ENCODE measurements at regions not wholly inside any gene's neighbourhood (a gene's known extent, or its start where the extent isn't known, plus 50 kb on each side); places are given as distances from the start of the nearest gene placed in this dataset.

- TF ChIP-seq CTCF (optimal IDR thresholded peaks at IDR 0.05 in 1 of 3, IDR thresholded peaks at IDR 0.05 in 1 of 3, conservative IDR thresholded peaks at IDR 0.05 in 1 of 3; ENCODE audit: extremely low read depth in 1 of 3, insufficient read depth in 2 of 3, low read length in 3 of 3) (no peak), EZH2 (IDR thresholded peaks at IDR 0.05; ENCODE audit: low read length) (no peak)
Measured at GRCh38 chr12:61781021-61781581, 479.1 kb upstream of the USP15 start.
